WTC11 (cell line): ENCODE measurements at regions not wholly inside any gene's neighbourhood (a gene's known extent, or its start where the extent isn't known, plus 50 kb on each side); places are given as distances from the start of the nearest gene placed in this dataset.

Experiments
- CTCF ChIP-seq: fragments of 200-600 bp; IDR thresholded peaks from 2 replicates; pipeline ENCODE4 v1.8.0; 2022; ENCODE audit warnings: antibody characterized with exemption
- FOXJ3 ChIP-seq: sonication (generic); formaldehyde crosslinking; IDR thresholded peaks from 2 replicates; pipeline ENCODE4 v1.9.0; 2021; ENCODE audit warnings: missing genetic modification reagents, mild to moderate bottlenecking, borderline replicate concordance
- OVOL2 ChIP-seq: fragments of 250-450 bp; sonication (Bioruptor Pico); IDR thresholded peaks from 2 replicates; pipeline ENCODE4 v1.9.0; 2021; ENCODE audit warnings: mild to moderate bottlenecking, borderline replicate concordance
- TCF7 ChIP-seq: sonication (generic); formaldehyde crosslinking; IDR thresholded peaks from 2 replicates; pipeline ENCODE4 v1.8.0; 2022; ENCODE audit warnings: mild to moderate bottlenecking, low read depth, missing genetic modification reagents, moderate library complexity

- TF ChIP-seq TCF7 (CRISPR knock-in tag) (no peak), CTCF (no peak), OVOL2 (no peak), FOXJ3 (no peak)
Measured at GRCh38 chr2:120534457-120534856, 188.5 kb downstream of the INHBB start.
